ENCODE measurements at regions not wholly inside any gene's neighbourhood (a gene's known extent, or its start where the extent isn't known, plus 50 kb on each side); places are given as distances from the start of the nearest gene placed in this dataset.

- TF ChIP-seq CTCF (IDR thresholded peaks at IDR 0.05; ENCODE audit: control extremely low read depth in 1 of 3, insufficient read depth in 1 of 3, low read depth in 1 of 3, low read length in 3 of 3) (no peak), HDAC6 (IDR thresholded peaks at IDR 0.05; ENCODE audit: low read depth, low read length) (no peak), EP300 (IDR thresholded peaks at IDR 0.05; ENCODE audit: borderline replicate concordance in 1 of 2, low read depth in 2 of 2, low read length in 2 of 2) (no peak), POLR2A (IDR thresholded peaks at IDR 0.05; ENCODE audit: control extremely low read depth in 1 of 2, low read depth in 2 of 2, low read length in 2 of 2) (no peak), CHD2 (IDR thresholded peaks at IDR 0.05; ENCODE audit: low read length) (no peak), SRF (IDR thresholded peaks at IDR 0.05; ENCODE audit: low read depth, low read length) (no peak), TCF12 (IDR thresholded peaks at IDR 0.05; ENCODE audit: low read depth, low read length) (no peak), JUN (IDR thresholded peaks at IDR 0.05; ENCODE audit: low read depth, low read length) (no peak), RXRA (IDR thresholded peaks at IDR 0.05; ENCODE audit: insufficient read depth, low read depth, low read length) (no peak), EZH2 (IDR thresholded peaks at IDR 0.05; ENCODE audit: low read depth, low read length, severe bottlenecking) (no peak), RAD21 (IDR thresholded peaks at IDR 0.05 in 1 of 2, conservative IDR thresholded peaks at IDR 0.05 in 1 of 2; ENCODE audit: low read depth in 2 of 2, low read length in 2 of 2) (no peak), GTF2F1 (IDR thresholded peaks at IDR 0.05; ENCODE audit: borderline replicate concordance, low read depth, low read length) (no peak), CEBPB (IDR thresholded peaks at IDR 0.05; ENCODE audit: low read depth, low read length) (no peak)
- TF ChIP-seq, protein P1, sequence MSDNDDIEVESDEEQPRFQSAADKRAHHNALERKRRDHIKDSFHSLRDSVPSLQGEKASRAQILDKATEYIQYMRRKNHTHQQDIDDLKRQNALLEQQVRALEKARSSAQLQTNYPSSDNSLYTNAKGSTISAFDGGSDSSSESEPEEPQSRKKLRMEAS (IDR thresholded peaks at IDR 0.05), result no peak
Observed at GRCh38 chr18:29652797-29653196, 1389.7 kb downstream of the DSC3 start.
